Inflammatory macrophage (primary cell): ENCODE measurements at regions not wholly inside any gene's neighbourhood (a gene's known extent, or its start where the extent isn't known, plus 50 kb on each side); places are given as distances from the start of the nearest gene placed in this dataset.
A peak's percentile ranks its signal among the peaks of the same experiment; 100 is the strongest.

ENCODE experiments used
- DNase-seq, 2 donors: peaks; one replicate each; pipeline ENCODE4 v3.0.0-alpha.2; 2020 to 2022

GRCh38 chr16:80034469-80034826 lies 433.9 kb upstream of the MAF start:
- DNase-seq, result no peak

- DNase-seq, result no peak
Measured at GRCh38 chr16:80033783-80034468, 433.4 kb upstream of the MAF start.

GRCh38 chr16:80029761-80030481 lies 429.4 kb upstream of the MAF start:
- DNase-seq, result no peak

- no peak for DNase-seq
Measured at GRCh38 chr16:80029381-80029630, 428.8 kb upstream of the MAF start.

GRCh38 chr16:80028581-80029380 lies 428.2 kb upstream of the MAF start:
- DNase-seq, result no peak

- DNase-seq, result peak; percentile 12 to 15
Measured at GRCh38 chr16:80027007-80027965, 426.7 kb upstream of the MAF start.

GRCh38 chr16:80025236-80025635 lies 424.7 kb upstream of the MAF start:
- DNase-seq, result no peak

- no peak for DNase-seq
Measured at GRCh38 chr16:80024443-80024842, 423.9 kb upstream of the MAF start.

- no peak for DNase-seq
Measured at GRCh38 chr16:80023865-80024264, 423.3 kb upstream of the MAF start.

- peak; percentile 4 to 10 for DNase-seq
Measured at GRCh38 chr16:80019395-80019794, 418.9 kb upstream of the MAF start.

- DNase-seq, result no peak
Measured at GRCh38 chr16:80018466-80018865, 417.9 kb upstream of the MAF start.

GRCh38 chr16:80016731-80017326 lies 416.3 kb upstream of the MAF start:
- DNase-seq, result no peak

- DNase-seq, result no peak
Measured at GRCh38 chr16:80015566-80015965, 415.0 kb upstream of the MAF start.

GRCh38 chr16:80014241-80014939 lies 413.9 kb upstream of the MAF start:
- no peak for DNase-seq

GRCh38 chr16:80012586-80012985 lies 412.0 kb upstream of the MAF start:
- no peak for DNase-seq

GRCh38 chr16:80009971-80010659 lies 409.6 kb upstream of the MAF start:
- no peak for DNase-seq

- DNase-seq, result no peak
Measured at GRCh38 chr16:80008857-80009256, 408.3 kb upstream of the MAF start.

GRCh38 chr16:80007231-80007630 lies 406.7 kb upstream of the MAF start:
- no peak for DNase-seq

GRCh38 chr16:80006241-80007215 lies 406.0 kb upstream of the MAF start:
- no peak for DNase-seq

- no peak for DNase-seq
Measured at GRCh38 chr16:80004113-80004512, 403.6 kb upstream of the MAF start.
